ENCODE measurements at regions not wholly inside any gene's neighbourhood (a gene's known extent, or its start where the extent isn't known, plus 50 kb on each side); places are given as distances from the start of the nearest gene placed in this dataset.
"Not testable (repeated sequence)": the region's sequence is repeated elsewhere in the genome, so short reads cannot be mapped to it uniquely, and the experiment has no call there.

DNA sequence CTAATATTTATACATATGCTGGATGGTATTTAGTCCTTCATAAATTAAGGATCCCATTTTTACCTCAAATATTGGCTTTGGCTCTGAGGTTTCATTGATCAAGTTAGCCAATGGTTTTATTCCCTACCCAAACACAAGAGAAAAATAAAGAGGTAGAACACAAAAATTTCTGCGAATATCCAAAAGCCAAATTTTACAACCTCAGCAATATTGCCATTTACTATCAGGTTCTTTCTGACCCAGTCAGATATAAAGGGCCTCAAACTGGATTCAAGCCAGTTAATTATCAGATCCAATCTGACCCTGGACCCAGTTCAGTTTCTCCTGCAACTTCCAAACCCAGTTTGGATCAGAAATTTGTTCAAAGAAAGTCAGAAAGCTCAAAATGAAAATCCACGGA is 998.1 kb downstream of the SI start:
- DNase-seq: no peak

DNA sequence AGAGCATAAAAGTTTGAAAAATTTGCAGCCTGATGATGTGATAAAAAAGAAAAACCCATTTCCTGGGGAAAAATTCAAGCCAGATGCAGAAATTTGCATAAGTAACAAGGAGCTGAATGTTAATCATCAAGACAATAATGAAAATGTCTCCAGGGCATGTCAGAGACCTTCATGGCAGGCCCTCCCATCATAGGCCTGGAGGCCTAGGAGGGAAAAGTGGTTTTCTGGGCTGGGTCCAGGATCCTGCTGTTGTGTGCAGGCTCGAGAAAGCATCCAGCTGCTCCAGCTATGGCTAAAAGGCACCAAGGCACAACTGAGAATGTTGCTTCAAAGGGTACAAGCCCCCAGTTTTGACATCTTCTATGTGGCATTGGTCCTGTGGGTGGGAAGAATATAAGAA is 1014.0 kb downstream of the SI start:
- DNase-seq: no peak

- DNase-seq: no peak
These were observed 1017.4 kb downstream of the SI start for GRCh38 chr3:164060923-164061322.

DNA sequence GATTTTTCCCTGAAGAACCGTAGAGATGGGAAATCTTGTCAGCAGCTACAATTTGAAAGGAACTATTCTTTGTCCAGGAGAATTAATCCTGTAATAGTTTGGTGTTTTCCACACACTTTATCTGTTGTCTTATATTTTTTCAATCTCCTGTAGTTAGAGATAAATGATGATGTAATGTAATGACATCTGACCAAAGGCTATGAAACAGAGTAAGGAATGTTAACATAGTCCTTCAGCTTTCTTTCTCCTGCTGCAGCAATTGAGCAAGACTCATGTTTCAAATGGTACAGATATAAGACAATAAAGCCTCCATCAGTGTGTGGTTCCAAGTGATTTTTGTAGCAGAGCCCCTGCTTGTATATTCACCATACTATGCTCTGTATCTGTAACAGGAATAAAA is 1028.4 kb downstream of the SI start:
- no peak for DNase-seq

GRCh38 chr3:164048451-164048850 is 1029.8 kb downstream of the SI start:
- no peak for DNase-seq

GRCh38 chr3:164040991-164041390 is 1037.3 kb downstream of the SI start:
- no peak for DNase-seq

- no peak for DNase-seq
These were observed 1048.1 kb downstream of the SI start for GRCh38 chr3:164030194-164030593.

- DNase-seq: no peak
These were observed 1053.5 kb downstream of the SI start for GRCh38 chr3:164024786-164025185.

GRCh38 chr3:164023480-164023879 is 1054.8 kb downstream of the SI start:
- DNase-seq: no peak

DNA sequence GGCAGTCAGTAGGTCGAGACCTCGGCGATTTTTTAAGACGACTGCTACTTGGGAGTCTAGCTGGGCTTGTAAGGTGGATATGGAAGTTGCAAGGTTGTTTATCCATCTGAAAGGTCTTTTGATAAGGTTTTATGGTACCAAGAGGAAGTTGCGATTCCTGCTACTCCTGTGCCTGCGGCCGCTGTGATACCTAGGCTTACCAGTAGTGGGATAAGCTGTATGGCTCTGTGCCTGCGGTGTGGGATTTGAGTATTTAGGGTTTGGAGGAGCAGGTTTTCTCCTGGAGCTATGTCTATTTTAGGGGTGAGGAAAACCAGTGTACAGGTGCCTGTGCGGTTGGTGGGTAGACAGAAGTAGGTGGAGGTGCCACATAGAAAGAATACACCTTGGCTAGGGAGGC is 1059.8 kb downstream of the SI start:
- DNase-seq: no peak

DNA sequence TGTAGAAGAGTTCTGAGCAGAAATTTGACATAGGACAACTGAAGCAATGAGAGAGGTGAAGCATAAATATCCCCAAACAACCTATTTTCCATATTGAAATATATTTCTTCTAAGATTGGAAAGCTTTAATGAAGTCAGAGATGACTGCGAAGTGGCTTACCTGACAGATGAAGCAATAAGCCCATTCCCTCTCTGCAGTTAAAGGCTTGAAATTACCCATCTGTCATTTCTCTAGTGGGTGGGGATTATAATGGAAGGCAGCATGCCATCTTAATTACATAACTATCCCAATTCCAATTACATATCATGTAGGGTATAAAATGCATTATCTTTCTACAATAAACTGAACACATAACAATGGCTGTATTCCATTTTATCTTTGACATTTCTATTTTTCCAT is 1070.5 kb downstream of the SI start:
- no peak for DNase-seq

GRCh38 chr3:164004205-164004604 is 1074.1 kb downstream of the SI start:
- DNase-seq: no peak

GRCh38 chr3:164003016-164003415 is 1075.3 kb downstream of the SI start:
- DNase-seq: not testable (repeated sequence)

DNA sequence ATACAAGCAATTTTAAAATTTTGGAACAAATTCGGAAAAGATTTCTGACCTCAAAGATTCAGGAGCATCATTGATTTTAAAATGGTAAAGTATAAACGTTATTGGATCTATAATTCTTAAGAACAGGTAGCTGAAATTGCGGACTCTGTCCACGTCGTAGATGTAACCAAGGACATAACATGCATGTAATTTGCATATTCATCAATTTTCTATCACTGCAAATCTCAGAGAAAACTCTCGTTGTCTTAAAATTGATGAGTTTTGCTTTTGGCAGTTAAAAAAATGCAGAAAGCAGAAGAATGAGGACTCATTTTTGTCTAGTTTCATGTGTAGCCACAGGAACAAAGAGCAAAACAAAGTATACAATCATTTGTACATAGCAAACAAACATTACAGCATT is 1094.4 kb downstream of the SI start:
- no peak for DNase-seq

DNA sequence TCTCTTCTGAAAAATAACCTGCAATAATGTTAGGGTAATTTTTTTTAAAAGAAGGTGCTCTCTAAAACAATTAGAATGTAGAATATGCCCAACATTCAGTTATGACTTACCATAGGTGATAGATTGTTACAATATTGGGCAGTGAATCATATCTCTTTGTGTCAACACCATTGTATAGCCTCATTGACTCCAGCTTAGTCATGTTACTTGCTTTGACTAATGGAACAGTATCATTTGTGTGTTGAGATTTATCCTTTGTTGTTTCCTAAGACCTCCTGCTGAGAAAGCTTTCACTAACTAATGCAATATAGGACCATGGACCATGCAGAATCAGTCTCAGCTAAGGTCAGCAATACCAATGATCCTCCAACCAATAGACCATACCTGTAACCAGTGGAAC is 1106.4 kb downstream of the SI start:
- no peak for DNase-seq

- no peak for DNase-seq
These were observed 1121.2 kb downstream of the SI start for GRCh38 chr3:163957072-163957471.

DNA sequence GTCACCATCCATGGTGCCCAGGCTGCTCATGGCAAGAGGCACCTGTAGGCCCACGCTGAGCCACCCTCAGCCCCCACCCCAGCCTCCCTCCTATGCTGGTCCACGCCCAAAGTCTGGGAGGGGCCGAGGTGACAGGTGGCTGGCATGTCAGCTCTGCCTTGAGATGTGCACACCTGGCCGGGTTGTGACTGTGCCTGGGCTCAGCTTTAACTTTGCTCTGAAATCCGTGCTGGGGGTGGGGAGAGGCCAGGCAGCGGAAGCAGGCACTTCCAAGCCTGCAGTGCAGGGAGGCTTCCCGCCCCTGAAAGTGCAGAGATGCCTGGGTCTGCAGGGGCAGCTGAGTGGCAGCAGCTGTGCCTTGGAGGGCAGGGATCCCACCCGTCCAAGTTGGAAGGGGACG is 1124.8 kb downstream of the SI start:
- DNase-seq: no peak

DNA sequence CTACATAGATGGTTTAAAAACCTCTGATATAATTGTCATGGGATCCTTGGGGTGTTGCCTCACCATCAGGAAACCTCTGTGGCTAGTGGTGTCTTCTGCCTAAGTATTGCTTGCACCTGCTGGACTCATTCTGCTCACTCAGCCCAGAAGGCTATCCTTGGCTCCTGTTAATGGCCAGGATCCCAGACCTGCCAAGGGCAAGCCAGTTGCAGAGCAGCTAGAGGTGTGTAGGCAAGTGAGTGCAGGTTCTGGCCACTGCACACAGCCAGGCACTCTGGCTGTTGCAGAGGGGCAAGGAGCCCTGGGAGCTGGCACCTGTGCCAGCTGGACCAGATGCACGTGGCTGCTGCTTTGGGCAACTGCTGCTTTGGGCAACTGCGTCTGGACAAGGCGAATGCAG is 1125.8 kb downstream of the SI start:
- DNase-seq: no peak

- no peak for DNase-seq
These were observed 1126.8 kb downstream of the SI start for GRCh38 chr3:163951397-163951987.

DNA sequence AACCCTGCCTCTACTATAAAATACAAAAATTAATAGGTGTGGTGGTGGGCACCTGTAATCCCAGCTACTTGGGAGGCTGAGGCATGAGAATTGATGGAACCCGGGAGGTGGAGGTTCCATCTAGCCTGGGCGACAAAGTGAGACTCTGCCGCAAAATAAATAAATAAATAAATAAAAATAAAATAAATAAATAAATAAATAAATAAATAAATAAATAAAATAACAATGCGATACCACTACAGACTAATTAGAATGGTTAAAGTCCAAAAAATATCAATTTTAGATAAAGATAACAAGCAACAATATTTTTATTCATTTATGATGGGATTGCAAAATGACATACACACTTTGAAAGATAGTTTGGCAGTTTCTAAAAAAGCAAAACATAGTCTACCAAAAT is 1131.5 kb downstream of the SI start:
- no peak for DNase-seq

GRCh38 chr3:163943664-163944063 is 1134.6 kb downstream of the SI start:
- DNase-seq: no peak

DNA sequence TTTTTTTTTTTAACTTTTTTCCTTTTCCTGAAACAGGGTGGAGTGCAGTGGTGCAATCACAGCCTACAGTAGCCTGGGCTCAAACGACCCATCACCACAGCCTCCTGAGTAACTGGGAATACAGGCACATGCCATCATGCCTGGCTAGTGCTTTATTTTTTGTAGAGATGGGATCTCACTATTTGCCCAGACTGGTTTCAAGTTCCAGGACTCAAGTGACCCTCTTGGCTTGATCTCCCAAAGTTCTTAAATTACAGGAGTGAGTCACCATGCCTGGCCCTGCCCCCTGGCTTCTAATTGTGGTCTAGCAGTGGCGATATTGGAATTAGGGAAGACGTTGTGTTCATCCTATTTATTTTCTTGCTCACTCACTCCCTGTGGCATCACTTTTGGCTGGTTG is 1138.4 kb downstream of the SI start:
- DNase-seq: no peak

DNA sequence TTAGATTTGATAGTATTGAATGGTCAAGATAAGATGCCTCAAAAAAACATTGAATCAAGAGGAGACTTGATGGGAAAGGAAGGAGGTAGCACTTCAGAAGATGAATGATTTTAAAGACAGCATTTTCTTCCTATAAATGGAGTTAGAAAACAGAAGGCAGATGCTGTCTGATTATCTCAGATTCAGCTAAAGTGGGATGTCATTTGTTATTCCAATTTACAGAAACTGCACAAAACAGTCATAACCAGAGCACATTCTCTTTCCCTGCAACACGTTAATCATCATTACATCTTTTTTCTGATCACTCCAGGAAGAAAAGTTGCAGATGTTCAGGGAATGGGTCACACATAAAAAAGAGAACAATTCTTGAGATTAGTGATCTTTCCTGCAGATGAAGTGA is 1141.8 kb downstream of the SI start:
- no peak for DNase-seq

DNA sequence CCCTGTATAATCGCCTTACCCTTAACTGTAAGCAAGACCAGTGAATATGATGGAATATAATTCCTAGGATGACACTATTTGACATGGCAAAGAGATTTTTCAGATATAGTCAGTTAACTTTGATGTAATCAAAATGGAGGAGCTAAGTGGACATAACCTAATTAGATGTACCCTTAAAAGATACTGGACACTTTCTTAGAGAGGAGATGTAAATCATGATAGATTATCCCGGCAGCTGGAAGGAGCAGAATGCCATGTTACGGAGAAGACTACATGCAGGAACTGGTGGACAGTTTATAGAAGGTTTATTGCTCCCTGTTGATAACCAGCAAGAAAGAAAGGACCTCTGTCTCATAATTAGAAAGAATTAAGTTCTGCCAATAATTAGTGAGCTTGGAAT is 1142.9 kb downstream of the SI start:
- DNase-seq: no peak

GRCh38 chr3:163929069-163929652 is 1149.1 kb downstream of the SI start:
- no peak for DNase-seq

DNA sequence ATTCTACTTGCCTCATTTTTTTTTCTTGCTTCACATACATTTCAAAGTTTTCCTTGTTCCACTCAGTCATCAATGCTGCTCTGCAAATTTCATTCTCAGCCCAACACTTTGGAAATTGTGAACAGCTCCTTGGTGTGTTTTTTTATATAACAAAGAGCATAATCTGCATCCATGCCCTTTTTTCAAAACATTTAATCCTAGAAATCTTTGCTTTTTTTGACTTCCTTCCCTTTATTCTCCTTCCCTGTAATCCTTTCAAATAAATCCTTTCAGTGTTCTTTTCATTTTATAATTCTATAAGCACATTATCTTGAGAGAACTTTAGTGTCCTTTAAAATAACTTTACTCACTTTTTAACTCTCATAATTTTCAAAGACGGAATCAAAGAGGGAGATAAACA is 1150.8 kb downstream of the SI start:
- DNase-seq: no peak
